Ectodermal cell (in vitro differentiated cells): ENCODE measurements at regions not wholly inside any gene's neighbourhood (a gene's known extent, or its start where the extent isn't known, plus 50 kb on each side); places are given as distances from the start of the nearest gene placed in this dataset.
"Not testable (repeated sequence)": the region's sequence is repeated elsewhere in the genome, so short reads cannot be mapped to it uniquely, and the experiment has no call there.

Experiments
- H3K27ac ChIP-seq: 2 replicates; pipeline ENCODE4 v1.7.0; 2013; ENCODE audit warnings: mild to moderate bottlenecking, low read depth, low read length; ENCODE audit not compliant: insufficient read depth, poor library complexity, severe bottlenecking
- H3K27me3 ChIP-seq: 2 replicates; pipeline ENCODE4 v1.7.0; 2013; ENCODE audit warnings: mild to moderate bottlenecking, low read length; ENCODE audit not compliant: insufficient read depth, control insufficient read depth, poor library complexity, severe bottlenecking
- H3K36me3 ChIP-seq: one replicate; pipeline ENCODE4 v1.7.0; 2013; ENCODE audit warnings: low read length; ENCODE audit not compliant: control insufficient read depth, insufficient read depth
- H3K4me1 ChIP-seq: one replicate; pipeline ENCODE4 v1.7.0; 2013; ENCODE audit warnings: low read length; ENCODE audit not compliant: control insufficient read depth, insufficient read depth
- H3K4me3 ChIP-seq: 2 replicates; pipeline ENCODE4 v1.7.0; 2013; ENCODE audit warnings: low read depth, low read length, control low read depth; ENCODE audit not compliant: insufficient read depth
- H3K9me3 ChIP-seq: 2 replicates; pipeline ENCODE4 v1.7.0; 2013; ENCODE audit warnings: mild to moderate bottlenecking, low read length, moderate library complexity; ENCODE audit not compliant: control insufficient read depth
- WGBS, 2 experiments: methylation state at CpG; one replicate each; pipeline ENCODE4 v1.1.7; 2013; ENCODE audit warnings: missing lambda C conversion rate in 2 of 2; 5-methylcytosine and 5-hydroxymethylcytosine counted together

DNA sequence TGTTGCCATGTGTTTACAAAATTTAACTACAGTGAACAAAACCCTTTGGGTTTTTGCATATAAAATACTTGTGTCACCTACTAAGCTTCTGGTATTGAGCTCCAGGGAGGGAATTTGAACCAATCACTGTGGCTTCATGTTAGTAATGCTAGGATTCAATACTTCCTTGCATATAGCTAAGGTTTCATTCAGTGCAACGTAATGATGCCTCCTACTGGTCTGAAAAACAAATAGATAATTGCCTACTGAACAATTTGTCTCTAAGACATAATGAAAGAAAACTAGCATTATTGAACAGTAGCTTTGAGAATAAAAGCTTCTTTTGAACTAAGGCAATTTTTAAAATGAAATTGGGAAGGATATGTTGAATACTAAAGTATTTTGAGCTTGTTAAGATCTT lies 244.4 kb downstream of the ZWINT start:
- H3K36me3 ChIP-seq: no peaks in the 10 kb centered on the region
- no peak overlapping the region for H3K27ac ChIP-seq
- H3K4me3 ChIP-seq: no peak overlapping the region
- H3K4me1 ChIP-seq: no peaks in the 10 kb centered on the region
- 17 to 40% methylated on average over 1 of the region's 1 CpG for WGBS, 2 experiments
- no peaks in the 10 kb centered on the region for H3K9me3 ChIP-seq
- H3K27me3 ChIP-seq: no peaks in the 10 kb centered on the region

DNA sequence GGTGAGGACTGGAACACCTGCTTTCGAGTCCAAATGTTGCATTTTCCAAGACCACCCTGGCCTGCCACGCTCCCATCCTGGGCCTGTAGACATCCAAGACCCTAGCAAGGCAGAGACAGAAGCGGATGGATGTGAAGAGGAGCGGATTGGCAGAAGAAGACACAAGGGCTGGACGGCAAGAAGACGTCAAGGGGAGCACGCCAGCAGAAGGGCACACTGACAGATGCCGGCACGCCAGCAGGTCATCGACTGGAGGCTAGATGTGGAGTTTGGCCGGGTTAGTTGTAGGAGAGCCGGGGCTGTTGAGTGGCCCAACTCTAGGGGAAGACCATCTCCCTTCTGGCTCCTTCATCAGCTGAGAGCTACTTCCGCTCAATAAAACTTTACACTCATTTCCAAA lies 251.6 kb downstream of the ZWINT start:
- Histone ChIP-seq H3K27me3 (no peaks in the 10 kb centered on the region), H3K4me3 (no peak overlapping the region), H3K9me3 (no peaks in the 10 kb centered on the region), H3K36me3 (no peaks in the 10 kb centered on the region), H3K27ac (no peak overlapping the region), H3K4me1 (no peaks in the 10 kb centered on the region)
- 95% methylated on average over 13 of the region's 13 CpGs for WGBS, 2 experiments

DNA sequence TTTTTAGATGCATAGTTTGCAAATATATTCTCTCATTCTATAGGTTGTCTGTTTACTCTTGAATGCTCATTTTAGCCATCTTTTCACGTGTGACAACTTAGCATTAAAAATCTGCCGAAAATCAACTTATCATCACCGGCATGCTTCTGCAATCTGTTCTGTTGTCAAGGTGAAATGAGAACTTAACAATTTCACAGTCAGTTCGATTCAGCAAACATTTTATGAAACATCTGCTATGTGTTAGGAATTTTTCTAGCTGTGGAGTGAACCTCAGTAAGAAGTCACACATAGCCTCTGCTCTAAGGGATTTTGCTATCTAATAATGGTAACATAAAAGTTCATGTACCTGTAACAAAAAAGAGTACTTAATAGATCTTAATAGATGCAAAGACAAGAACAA lies 256.1 kb downstream of the ZWINT start:
- WGBS, 2 experiments: 94 to 98% methylated on average over 4 of the region's 4 CpGs
- H3K27ac ChIP-seq: no peak overlapping the region

DNA sequence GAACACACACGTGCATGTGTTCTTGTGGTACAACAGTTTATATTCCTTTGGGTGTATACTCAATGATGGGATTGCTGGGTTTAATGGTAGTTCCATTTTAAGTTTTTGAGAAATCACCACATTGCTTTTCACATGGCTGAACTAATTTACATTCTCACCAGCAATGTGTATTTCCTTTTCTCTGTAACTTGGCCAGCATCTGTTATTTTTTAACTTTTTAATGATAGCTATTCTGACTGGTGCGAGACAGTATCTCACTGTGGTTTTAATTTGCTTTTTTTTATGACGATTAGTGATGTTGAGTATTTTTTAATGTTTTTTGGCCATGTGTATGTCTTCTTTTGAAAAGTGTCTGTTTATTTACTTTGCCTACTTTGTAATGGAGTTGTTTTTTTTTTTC lies 256.6 kb downstream of the ZWINT start:
- Histone ChIP-seq H3K4me1 (no peaks in the 10 kb centered on the region), H3K4me3 (no peak overlapping the region), H3K9me3 (no peaks in the 10 kb centered on the region), H3K36me3 (no peaks in the 10 kb centered on the region), H3K27me3 (no peaks in the 10 kb centered on the region), H3K27ac (no peak overlapping the region)
- WGBS, 2 experiments: 90 to 93% methylated on average over 3 of the region's 3 CpGs

More for the DNA sequence above, 256.1 kb downstream of the ZWINT start:
- no peaks in the 10 kb centered on the region for H3K36me3 ChIP-seq
- H3K4me1 ChIP-seq: no peaks in the 10 kb centered on the region
- H3K9me3 ChIP-seq: no peaks in the 10 kb centered on the region
- no peaks in the 10 kb centered on the region for H3K27me3 ChIP-seq
- H3K4me3 ChIP-seq: no peak overlapping the region

DNA sequence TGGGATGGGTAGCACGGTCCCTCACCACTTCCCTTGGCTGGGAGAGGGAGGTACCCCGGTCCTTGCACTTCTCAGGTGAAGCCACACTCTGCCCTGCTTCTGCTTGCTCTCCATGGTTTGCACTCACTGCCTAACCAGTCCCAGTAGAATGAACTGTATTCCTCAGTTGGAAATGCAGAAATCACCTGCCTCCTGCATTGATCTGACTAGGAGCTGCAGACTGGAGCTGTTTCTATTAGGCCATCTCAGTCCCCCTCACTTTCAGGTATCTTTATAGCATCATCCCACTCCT lies 264.9 kb downstream of the ZWINT start:
- 94 to 95% methylated on average over 2 of the region's 2 CpGs for WGBS, 2 experiments
- Histone ChIP-seq H3K36me3 (no peaks in the 10 kb centered on the region), H3K4me3 (no peak overlapping the region), H3K4me1 (no peaks in the 10 kb centered on the region), H3K27ac (no peak overlapping the region), H3K9me3 (no peaks in the 10 kb centered on the region), H3K27me3 (no peaks in the 10 kb centered on the region)

DNA sequence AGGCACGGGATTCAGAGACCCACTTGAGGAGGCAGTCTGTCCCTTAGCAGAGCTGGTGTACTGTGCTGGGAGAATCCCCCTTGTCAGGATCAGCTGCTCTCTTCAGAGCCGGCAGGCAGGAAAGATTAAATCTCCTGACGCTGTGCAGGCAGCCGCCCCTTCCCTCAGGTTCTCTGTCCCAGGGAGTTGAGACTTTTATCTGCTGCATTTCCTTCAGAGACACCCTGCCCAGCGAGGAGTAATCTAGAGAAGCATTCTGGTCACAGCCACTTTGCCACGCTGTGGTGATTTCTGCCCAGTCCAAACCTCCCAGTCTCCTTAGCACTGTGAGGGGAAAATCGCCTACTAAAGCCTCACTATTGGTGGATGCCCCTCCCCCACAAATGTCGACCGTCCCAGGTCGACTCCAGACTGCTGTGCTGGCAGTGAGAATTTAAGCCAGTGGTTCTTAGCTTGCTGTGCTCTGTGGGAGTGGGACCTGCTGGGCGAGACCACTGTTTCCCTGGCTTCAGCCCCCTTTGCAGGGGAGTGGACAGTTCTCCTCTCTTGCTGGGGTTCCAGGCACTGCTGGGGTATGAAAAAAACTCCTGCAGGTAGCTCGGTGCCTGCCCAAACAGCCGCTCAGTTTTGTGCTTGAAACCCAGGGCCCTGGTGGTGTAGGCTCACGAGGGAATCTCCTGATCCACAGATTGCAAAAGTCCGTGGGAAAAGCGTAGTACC lies 265.4 kb downstream of the ZWINT start:
- Histone ChIP-seq H3K36me3 (no peaks in the 10 kb centered on the region), H3K27ac (no peak overlapping the region), H3K9me3 (no peaks in the 10 kb centered on the region), H3K27me3 (no peaks in the 10 kb centered on the region), H3K4me3 (no peak overlapping the region), H3K4me1 (no peaks in the 10 kb centered on the region)
- WGBS, 2 experiments: 75 to 83% methylated on average over 16 of the region's 16 CpGs

DNA sequence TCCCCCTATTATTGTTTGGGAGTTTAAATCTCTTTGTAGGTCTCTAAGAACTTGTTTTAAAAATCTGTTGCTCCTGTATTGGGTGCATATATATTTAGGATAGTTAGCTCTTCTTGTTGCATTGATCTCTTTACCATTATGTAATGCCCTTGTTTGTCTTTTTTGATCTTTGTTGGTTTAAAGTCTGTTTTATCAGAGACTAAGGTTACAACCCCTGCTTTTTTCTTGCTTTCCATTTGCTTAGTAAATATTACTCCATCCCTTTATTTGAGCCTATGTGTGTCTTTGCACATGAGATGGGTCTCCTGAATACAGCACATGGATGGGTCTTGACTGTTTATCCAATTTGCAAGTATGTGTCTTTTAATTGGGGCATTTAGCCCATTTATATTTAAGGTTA lies 267.4 kb downstream of the ZWINT start:
- not testable (repeated sequence) for H3K27ac ChIP-seq

DNA sequence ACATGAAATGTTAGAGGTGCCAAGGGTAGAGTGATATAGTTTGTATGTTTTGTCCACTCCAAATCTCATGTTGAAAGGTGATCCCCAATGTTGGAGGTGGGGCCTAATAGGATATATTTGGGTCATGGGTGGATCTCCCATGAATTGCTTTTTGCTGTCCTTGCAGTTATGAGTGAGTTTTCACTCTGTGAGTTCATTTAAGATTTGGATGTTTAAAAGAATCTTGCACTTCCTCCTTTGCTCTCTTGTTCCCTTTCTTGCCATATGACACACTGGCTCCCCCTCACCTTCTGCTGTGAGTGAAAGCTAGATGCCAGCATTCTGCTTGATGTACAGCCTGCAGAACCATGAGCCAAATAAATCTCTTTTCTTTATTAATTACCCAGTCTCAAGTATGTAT lies 269.2 kb downstream of the ZWINT start:
- H3K27me3 ChIP-seq: no peaks in the 10 kb centered on the region
- no peaks in the 10 kb centered on the region for H3K4me1 ChIP-seq
- H3K27ac ChIP-seq: no peak overlapping the region
- H3K9me3 ChIP-seq: no peaks in the 10 kb centered on the region
- no peaks in the 10 kb centered on the region for H3K36me3 ChIP-seq
- H3K4me3 ChIP-seq: no peak overlapping the region

More for the DNA sequence above, 267.4 kb downstream of the ZWINT start:
- H3K9me3 ChIP-seq, H3K4me3 ChIP-seq, H3K36me3 ChIP-seq, H3K4me1 ChIP-seq, H3K27me3 ChIP-seq: not testable (repeated sequence)

DNA sequence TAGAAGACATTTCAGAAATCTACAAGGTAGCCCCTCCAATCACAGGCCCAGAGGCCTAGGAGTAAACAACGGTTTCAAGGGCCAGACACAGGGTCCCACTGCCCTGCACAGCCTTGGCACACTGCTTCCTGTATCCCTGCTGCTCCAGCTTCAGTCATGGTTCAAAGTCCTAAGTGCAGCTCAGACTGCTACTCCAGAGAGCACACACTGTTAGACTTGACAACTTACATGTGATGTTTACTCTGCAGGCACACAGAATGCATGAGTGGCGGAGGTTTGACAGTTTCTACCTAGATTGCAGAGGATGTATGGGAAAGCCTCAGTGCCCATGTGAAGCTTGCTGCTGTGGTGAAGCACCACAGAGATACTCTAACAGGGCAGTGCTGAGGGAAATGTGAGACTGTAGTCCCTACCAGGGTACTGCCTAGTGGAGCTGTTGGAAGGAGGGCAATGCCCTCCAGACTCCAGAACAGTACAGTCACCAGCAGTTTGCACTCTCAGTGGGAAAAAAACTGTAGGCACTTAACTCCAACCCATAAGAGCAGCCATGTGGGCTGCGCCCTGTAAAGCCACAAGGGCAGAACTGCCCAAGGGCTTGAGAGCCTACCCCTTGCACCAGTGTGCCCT lies 270.0 kb downstream of the ZWINT start:
- 64 to 89% methylated on average over 2 to 3 of the region's 3 CpGs for WGBS, 2 experiments
- Histone ChIP-seq H3K4me1 (no peaks in the 10 kb centered on the region), H3K36me3 (no peaks in the 10 kb centered on the region), H3K9me3 (no peaks in the 10 kb centered on the region), H3K27me3 (no peaks in the 10 kb centered on the region), H3K4me3 (no peak overlapping the region), H3K27ac (no peak overlapping the region)

DNA sequence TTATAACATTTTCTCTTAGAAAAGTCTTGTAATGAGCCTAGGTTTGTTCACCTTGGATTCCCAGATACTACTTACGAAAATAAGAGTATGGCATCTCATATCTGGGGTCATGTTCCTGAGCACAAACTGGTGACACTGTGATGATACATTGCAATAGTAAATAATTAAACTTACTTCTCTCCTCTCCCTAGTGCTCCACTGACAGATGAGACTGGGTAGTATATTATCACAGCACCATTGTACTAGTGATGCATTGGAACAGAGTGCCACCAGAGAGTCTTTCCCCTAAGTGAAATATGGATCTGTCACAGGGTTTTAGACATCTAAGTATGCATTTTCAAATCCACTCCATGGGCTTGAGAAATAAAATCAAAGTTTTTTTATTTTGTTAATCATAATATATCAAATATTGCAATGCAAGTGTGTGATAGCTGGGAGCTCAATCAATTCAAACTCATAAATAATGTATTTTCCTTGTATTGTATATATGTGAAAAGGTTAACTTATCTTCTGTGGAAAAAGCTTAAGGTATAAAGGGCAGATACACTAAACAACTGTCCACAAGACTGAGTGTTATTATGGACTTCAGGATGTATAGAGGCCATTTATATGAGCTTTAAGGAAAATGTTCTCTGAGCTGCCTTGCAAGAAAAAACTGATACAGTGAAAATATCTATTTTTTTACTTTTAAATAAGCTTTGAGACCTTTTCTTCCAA lies 275.5 kb downstream of the ZWINT start:
- no peaks in the 10 kb centered on the region for H3K36me3 ChIP-seq
- H3K9me3 ChIP-seq: no peaks in the 10 kb centered on the region
- no peaks in the 10 kb centered on the region for H3K27me3 ChIP-seq
- no peak overlapping the region for H3K27ac ChIP-seq
- no peak overlapping the region for H3K4me3 ChIP-seq
- 92 to 100% methylated on average over 1 of the region's 1 CpG for WGBS, 2 experiments
- no peaks in the 10 kb centered on the region for H3K4me1 ChIP-seq
